Keratinocyte (primary cell): ENCODE measurements at regions not wholly inside any gene's neighbourhood (a gene's known extent, or its start where the extent isn't known, plus 50 kb on each side); places are given as distances from the start of the nearest gene placed in this dataset.

Experiments
- DNase-seq: peaks from one replicate; pipeline ENCODE4 v3.0.0-alpha.2; 2011; ENCODE audit warnings: low read depth, missing footprints, low spot score
- FAIRE-seq: peaks from 2 replicates; lab custom pipeline; 2011; peaks lifted over from hg19 to GRCh38; lab: Jason Lieb, UNC
- H2AFZ ChIP-seq: 2 replicates; pipeline ENCODE4 v1.6.0; 2012; ENCODE audit warnings: low read length, control low read depth, inconsistent platforms; ENCODE audit not compliant: control insufficient read depth
- H3K27ac ChIP-seq: 2 replicates; pipeline ENCODE4 v1.5.1; 2011; ENCODE audit warnings: low read length; ENCODE audit not compliant: control insufficient read depth, insufficient read depth
- H3K27me3 ChIP-seq: 3 replicates; pipeline ENCODE4 v1.6.0; 2011; ENCODE audit warnings: low read length; ENCODE audit not compliant: control insufficient read depth, insufficient read depth; ENCODE audit errors: extremely low read depth
- H3K36me3 ChIP-seq, 2 experiments: 2 replicates in 1 of 2; 3 replicates in 1 of 2; pipeline ENCODE4 v1.5.1; 2011; ENCODE audit warnings: low read length in 2 of 2, mild to moderate bottlenecking in 1 of 2; ENCODE audit not compliant: control insufficient read depth in 2 of 2, insufficient read depth in 2 of 2; ENCODE audit errors: extremely low read depth in 1 of 2
- H3K4me1 ChIP-seq: 3 replicates; pipeline ENCODE4 v1.5.1; 2011; ENCODE audit warnings: low read length; ENCODE audit not compliant: control insufficient read depth, insufficient read depth; ENCODE audit errors: extremely low read depth
- H3K4me2 ChIP-seq: 3 replicates; pipeline ENCODE4 v1.6.0; 2011; ENCODE audit warnings: low read depth, low read length; ENCODE audit not compliant: control insufficient read depth, insufficient read depth; ENCODE audit errors: extremely low read depth
- H3K4me3 ChIP-seq, 3 experiments: fragments of 200-600 bp in 1 of 3; sonication (generic) in 1 of 3; 2 replicates in 2 of 3; 3 replicates in 1 of 3; pipeline ENCODE4 v1.5.1; 2011 to 2016; ENCODE audit warnings: low read length in 3 of 3, mild to moderate bottlenecking in 3 of 3, control low read depth in 2 of 3, inconsistent platforms in 1 of 3, low read depth in 1 of 3, mixed read lengths in 1 of 3, mixed run types in 1 of 3, moderate library complexity in 1 of 3; ENCODE audit not compliant: control insufficient read depth in 2 of 3, insufficient read depth in 2 of 3; ENCODE audit errors: extremely low read depth in 1 of 3
- H3K79me2 ChIP-seq: 2 replicates; pipeline ENCODE4 v1.6.0; 2012; ENCODE audit warnings: low read length; ENCODE audit not compliant: control insufficient read depth, insufficient read depth
- H3K9ac ChIP-seq: 3 replicates; pipeline ENCODE4 v1.6.0; 2011; ENCODE audit warnings: low read length; ENCODE audit not compliant: control insufficient read depth, insufficient read depth; ENCODE audit errors: extremely low read depth
- H3K9me1 ChIP-seq: 3 replicates; pipeline ENCODE4 v1.6.0; 2011; ENCODE audit warnings: low read length; ENCODE audit not compliant: control insufficient read depth, insufficient read depth; ENCODE audit errors: extremely low read depth
- H3K9me3 ChIP-seq: 2 replicates; pipeline ENCODE4 v1.5.1; 2012; ENCODE audit warnings: low read depth, low read length; ENCODE audit not compliant: control insufficient read depth
- H4K20me1 ChIP-seq: 3 replicates; pipeline ENCODE4 v1.6.0; 2011; ENCODE audit warnings: low read length; ENCODE audit not compliant: control insufficient read depth, insufficient read depth; ENCODE audit errors: extremely low read depth
- EZH2 ChIP-seq: IDR thresholded peaks from one replicate; pipeline ENCODE4 v1.6.1; 2012; ENCODE audit warnings: inconsistent platforms, mild to moderate bottlenecking, low read length, moderate library complexity
- dilution Hi-C: fragments of 300-500 bp; cut with MboI; formaldehyde crosslinking; loops from one replicate; pipeline ENCODE4 v1.7.0; 2020; ENCODE audit warnings: low sequenced_read_pairs; ENCODE audit not compliant: extremely low pct_ligation_motif_present
- TF ChIP-seq, protein P1 (sequence below), 3 experiments: IDR thresholded peaks in 1 of 3; conservative IDR thresholded peaks in 1 of 3; optimal IDR thresholded peaks in 1 of 3; 2 replicates in 2 of 3; 3 replicates in 1 of 3; pipeline versions ENCODE3 to v1.5.1; 2011; ENCODE audit warnings: low read length in 3 of 3, mild to moderate bottlenecking in 3 of 3, moderate library complexity in 2 of 3, control low read depth in 1 of 3, inconsistent platforms in 1 of 3; ENCODE audit not compliant: insufficient read depth in 2 of 3; ENCODE audit errors: extremely low read depth in 1 of 3

DNA sequence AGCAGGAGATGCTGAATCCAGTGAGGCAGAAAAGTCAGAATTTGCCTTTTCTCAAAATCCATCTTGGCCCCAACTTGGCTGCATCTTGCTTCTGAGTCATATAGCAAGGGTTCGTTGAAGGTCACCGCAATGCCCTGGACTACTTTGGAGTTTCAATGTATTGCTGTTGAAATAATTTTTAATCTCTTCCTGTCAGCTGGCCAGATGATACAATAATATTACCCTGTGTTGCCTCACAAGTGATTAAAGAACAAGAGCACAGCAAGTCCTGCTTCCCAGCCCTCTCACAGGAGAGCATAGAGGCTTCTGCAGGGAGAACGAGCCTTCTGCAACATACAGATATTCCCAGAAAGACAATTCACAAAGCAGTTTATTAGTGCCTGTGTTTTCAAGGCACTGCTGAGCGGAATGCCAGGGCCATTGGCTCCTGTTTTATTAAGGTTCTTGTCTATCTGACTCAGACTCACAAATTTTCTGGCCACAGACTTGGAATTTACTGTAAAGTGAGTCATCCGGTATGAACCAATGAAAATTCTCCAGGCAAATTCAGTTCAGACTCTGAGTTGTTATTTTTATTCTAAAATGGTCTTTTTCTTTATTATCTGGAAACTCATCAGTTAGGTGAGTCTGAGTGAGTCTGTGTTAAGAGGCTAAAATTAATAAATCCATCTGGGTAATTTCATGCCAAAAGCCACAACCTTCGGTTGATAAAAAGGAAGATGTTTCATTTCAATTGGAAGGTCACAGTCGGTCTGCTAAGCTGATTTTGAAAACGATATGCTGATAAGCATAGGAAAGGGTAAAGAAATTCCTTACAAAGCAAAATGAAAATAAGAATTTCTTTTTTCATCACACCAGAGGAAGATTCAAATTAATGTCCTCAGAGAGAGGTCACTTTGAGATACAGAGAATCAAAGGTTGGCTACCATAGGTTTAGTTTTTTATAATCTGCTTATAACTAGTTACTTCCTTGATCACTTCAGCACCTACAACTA lies 289.4 kb upstream of the STXBP5 start:
- peak overlapping the region; percentile 97 for H3K4me2 ChIP-seq
- no peaks in the 10 kb centered on the region for H3K36me3 ChIP-seq
- peaks cover 42% of the 10 kb centered on the region for H3K4me1 ChIP-seq
- peak overlapping the region; percentile 77 for H3K9ac ChIP-seq
- TF ChIP-seq, protein P1, sequence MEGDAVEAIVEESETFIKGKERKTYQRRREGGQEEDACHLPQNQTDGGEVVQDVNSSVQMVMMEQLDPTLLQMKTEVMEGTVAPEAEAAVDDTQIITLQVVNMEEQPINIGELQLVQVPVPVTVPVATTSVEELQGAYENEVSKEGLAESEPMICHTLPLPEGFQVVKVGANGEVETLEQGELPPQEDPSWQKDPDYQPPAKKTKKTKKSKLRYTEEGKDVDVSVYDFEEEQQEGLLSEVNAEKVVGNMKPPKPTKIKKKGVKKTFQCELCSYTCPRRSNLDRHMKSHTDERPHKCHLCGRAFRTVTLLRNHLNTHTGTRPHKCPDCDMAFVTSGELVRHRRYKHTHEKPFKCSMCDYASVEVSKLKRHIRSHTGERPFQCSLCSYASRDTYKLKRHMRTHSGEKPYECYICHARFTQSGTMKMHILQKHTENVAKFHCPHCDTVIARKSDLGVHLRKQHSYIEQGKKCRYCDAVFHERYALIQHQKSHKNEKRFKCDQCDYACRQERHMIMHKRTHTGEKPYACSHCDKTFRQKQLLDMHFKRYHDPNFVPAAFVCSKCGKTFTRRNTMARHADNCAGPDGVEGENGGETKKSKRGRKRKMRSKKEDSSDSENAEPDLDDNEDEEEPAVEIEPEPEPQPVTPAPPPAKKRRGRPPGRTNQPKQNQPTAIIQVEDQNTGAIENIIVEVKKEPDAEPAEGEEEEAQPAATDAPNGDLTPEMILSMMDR (optimal IDR thresholded peaks at IDR 0.05 in 1 of 3, IDR thresholded peaks at IDR 0.05 in 1 of 3, conservative IDR thresholded peaks at IDR 0.05 in 1 of 3; ENCODE audit: extremely low read depth in 1 of 3, insufficient read depth in 2 of 3, low read length in 3 of 3): no peak
- TF ChIP-seq EZH2: no peak
- H2AFZ ChIP-seq: peak overlapping the region; percentile 70
- dilution Hi-C loops: no loop called here
- H3K4me3 ChIP-seq: peak overlapping the region; percentile 35 to 70 (median 65)
- no peaks in the 10 kb centered on the region for H3K79me2 ChIP-seq
- no peaks in the 10 kb centered on the region for H4K20me1 ChIP-seq
- no peaks in the 10 kb centered on the region for H3K9me3 ChIP-seq
- peak overlapping the region; percentile 98 for H3K27ac ChIP-seq
- peak; percentile 86 for FAIRE-seq
- H3K27me3 ChIP-seq: no peaks in the 10 kb centered on the region
- no peaks in the 10 kb centered on the region for H3K9me1 ChIP-seq
- peak; percentile 73 for DNase-seq

DNA sequence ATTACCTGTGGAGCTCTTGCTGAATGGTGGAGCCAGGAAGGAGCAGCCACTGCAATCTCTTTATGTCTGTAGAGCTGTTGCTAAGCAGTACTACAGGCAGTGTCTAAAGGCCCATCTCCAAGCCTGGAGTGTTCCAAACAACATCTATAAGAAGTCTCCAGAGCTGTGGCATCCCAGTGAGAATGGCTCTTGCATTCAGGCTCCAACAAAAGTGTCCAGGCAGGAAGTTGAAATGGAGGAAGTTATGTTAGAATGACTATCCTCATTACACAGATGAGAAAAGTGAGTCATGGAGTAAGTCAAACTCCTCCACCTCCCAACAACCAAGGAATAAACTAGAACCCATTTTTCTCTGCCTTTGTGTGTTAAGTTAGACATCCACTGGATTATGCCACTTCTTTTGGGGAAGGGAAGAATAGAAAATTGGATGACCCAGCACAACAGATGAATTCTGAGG lies 288.5 kb upstream of the STXBP5 start:
- TF ChIP-seq, protein P1 (optimal IDR thresholded peaks at IDR 0.05 in 1 of 3, IDR thresholded peaks at IDR 0.05 in 1 of 3, conservative IDR thresholded peaks at IDR 0.05 in 1 of 3; ENCODE audit: extremely low read depth in 1 of 3, insufficient read depth in 2 of 3, low read length in 3 of 3): no peak
- no peak for TF ChIP-seq EZH2
- Histone ChIP-seq H3K4me3 (peak overlapping the region; percentile 35 to 70 (median 65)), H3K79me2 (no peaks in the 10 kb centered on the region), H4K20me1 (no peaks in the 10 kb centered on the region), H3K4me1 (peaks cover 42% of the 10 kb centered on the region), H3K27me3 (no peaks in the 10 kb centered on the region), H3K9me1 (no peaks in the 10 kb centered on the region), H3K9ac (peak overlapping the region; percentile 77), H2AFZ (peak overlapping the region; percentile 61), H3K4me2 (peak overlapping the region; percentile 97), H3K27ac (peak overlapping the region; percentile 98), H3K9me3 (no peaks in the 10 kb centered on the region), H3K36me3 (no peaks in the 10 kb centered on the region)
- dilution Hi-C loops: no loop called here
- DNase-seq (no peak), FAIRE-seq (peak; percentile 87)
